ENCODE measurements at regions not wholly inside any gene's neighbourhood (a gene's known extent, or its start where the extent isn't known, plus 50 kb on each side); places are given as distances from the start of the nearest gene placed in this dataset.

DNA sequence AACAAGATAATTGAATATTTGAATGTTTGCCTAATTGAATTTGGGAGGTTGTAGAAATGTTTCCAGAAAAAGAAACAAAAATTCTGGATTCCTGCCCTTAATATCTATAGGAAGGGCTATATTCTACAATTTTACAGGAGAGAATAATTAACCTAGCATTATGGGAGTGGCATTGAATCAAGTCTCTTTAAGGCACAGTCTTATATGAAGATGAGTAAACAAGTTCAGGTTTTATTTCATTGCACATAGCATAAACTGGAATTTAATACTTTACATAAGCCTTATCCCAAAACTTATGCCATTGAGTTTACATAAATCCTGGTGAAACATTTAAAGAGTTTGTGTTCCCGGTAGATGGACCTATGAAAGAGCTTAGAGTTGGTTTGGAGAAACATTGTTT lies 138.1 kb upstream of the ADAMTSL1 start:
- WGBS, 2 experiments (ENCODE audit: extremely low coverage in 2 of 2, insufficient read length in 1 of 2): no CpG with 5 or more reads among the region's 1 CpG

More for the DNA sequence above, 138.1 kb upstream of the ADAMTSL1 start:
- Histone ChIP-seq H3K27me3 (ENCODE audit: control insufficient read depth, insufficient read depth, low read length) (no peaks in the 10 kb centered on the region), H3K9me3 (ENCODE audit: control insufficient read depth, insufficient read depth, low read length) (no peaks in the 10 kb centered on the region), H2BK15ac (ENCODE audit: low read depth, low read length) (no peak overlapping the region), H2BK20ac (ENCODE audit: low read depth, low read length) (no peak overlapping the region), H3K4me1 (ENCODE audit: control insufficient read depth, insufficient read depth, low read length) (no peaks in the 10 kb centered on the region), H3K79me1 (ENCODE audit: low read depth in 1 of 2, low read length in 2 of 2) (no peaks in the 10 kb centered on the region), H3K18ac (ENCODE audit: low read depth, low read length) (no peak overlapping the region), H3K27ac (ENCODE audit: insufficient read depth, low read length) (no peak overlapping the region), H4K8ac (ENCODE audit: low read depth in 2 of 2, low read length in 2 of 2) (no peak overlapping the region), H3K56ac (ENCODE audit: extremely low read depth, insufficient read depth, low read length) (no peak overlapping the region), H2AK5ac (ENCODE audit: low read depth, low read length) (no peak overlapping the region), H2BK120ac (ENCODE audit: low read depth, low read length) (no peak overlapping the region), H3K23ac (ENCODE audit: low read depth, low read length) (no peak overlapping the region), H3K14ac (replicated peaks; ENCODE audit: low read depth, low read length) (no peak overlapping the region), H2AFZ (replicated peaks; ENCODE audit: low read length, poor library complexity) (no peak overlapping the region), H2BK5ac (ENCODE audit: low read depth, low read length, poor library complexity, severe bottlenecking) (no peak overlapping the region), H3K9me1 (ENCODE audit: insufficient read depth, low read length) (no peaks in the 10 kb centered on the region), H3K4ac (ENCODE audit: low read depth, low read length) (no peak overlapping the region), H3K9ac (ENCODE audit: low read depth, low read length) (no peak overlapping the region), H4K91ac (ENCODE audit: insufficient read depth, low read depth, low read length) (no peak overlapping the region), H3K4me3 (ENCODE audit: insufficient read depth, low read depth, low read length) (no peak overlapping the region), H2AK9ac (replicated peaks; ENCODE audit: low read depth, low read length, poor library complexity) (no peak overlapping the region), H3K36me3 (ENCODE audit: control insufficient read depth, insufficient read depth, low read length) (no peaks in the 10 kb centered on the region), H3K4me2 (ENCODE audit: low read depth, low read length) (no peak overlapping the region), H4K5ac (ENCODE audit: low read depth, low read length) (no peak overlapping the region), H4K20me1 (ENCODE audit: insufficient read depth, low read length) (no peaks in the 10 kb centered on the region)
- in situ Hi-C loops (cut with MboI; ENCODE audit: low sequenced_read_pairs) (no loop called here), dilution Hi-C loops (cut with HindIII; ENCODE audit: low sequenced_read_pairs, unreplicated experiment) (no loop called here), intact Hi-C loops (cut with micrococcal nuclease) (no loop called here)
- TF ChIP-seq MAZ (IDR thresholded peaks at IDR 0.05; ENCODE audit: borderline replicate concordance, low read depth, low read length) (no peak), MXI1 (IDR thresholded peaks at IDR 0.05; ENCODE audit: borderline replicate concordance, low read depth, low read length) (no peak), NFE2L2 (IDR thresholded peaks at IDR 0.05; ENCODE audit: low read depth, low read length) (no peak), RFX5 (IDR thresholded peaks at IDR 0.05; ENCODE audit: low read depth, low read length) (no peak)
- ATAC-seq (ENCODE audit: low read depth) (no peak), DNase-seq (no peak)
- BruUV-seq (replicated peaks): no TSS peak
- CTCF ChIA-PET: interaction anchor here (0.6 kb wide), 1 partner anchor 911 kb away, joined by 3 read pairs; no protein-coding TSS in a partner anchor
- POLR2A ChIA-PET (ENCODE audit: unreplicated experiment): no interaction called here
